Neural crest cell (in vitro differentiated cells): ENCODE measurements at regions not wholly inside any gene's neighbourhood (a gene's known extent, or its start where the extent isn't known, plus 50 kb on each side); places are given as distances from the start of the nearest gene placed in this dataset.

Source experiments
- DNase-seq: peaks from one replicate; pipeline ENCODE4 v3.0.0; 2021; ENCODE audit warnings: low read depth, mixed read lengths, low spot score
- H3K27ac Mint-ChIP-seq: one replicate; pipeline ENCODE4 v1.8.0; 2021; ENCODE audit warnings: mild to moderate bottlenecking, mixed read lengths; ENCODE audit not compliant: unreplicated experiment
- H3K27me3 Mint-ChIP-seq: 2 replicates; pipeline ENCODE4 v1.8.0; 2021; ENCODE audit warnings: low read depth, mild to moderate bottlenecking, mixed read lengths
- H3K36me3 Mint-ChIP-seq: 2 replicates; pipeline ENCODE4 v1.8.0; 2021; ENCODE audit warnings: low read depth, mild to moderate bottlenecking, mixed read lengths
- H3K4me1 Mint-ChIP-seq: 2 replicates; pipeline ENCODE4 v1.8.0; 2021; ENCODE audit warnings: mixed read lengths
- H3K4me3 Mint-ChIP-seq: one replicate; pipeline ENCODE4 v1.8.0; 2021; ENCODE audit warnings: mild to moderate bottlenecking, mixed read lengths
- H3K9me3 Mint-ChIP-seq: 2 replicates; pipeline ENCODE4 v1.8.0; 2021; ENCODE audit warnings: mixed read lengths
- CTCF ChIP-seq: fragments of 200-600 bp; sonication (generic); conservative IDR thresholded peaks from 2 replicates; pipeline ENCODE4 v1.5.0; 2021; ENCODE audit warnings: antibody characterized with exemption, mild to moderate bottlenecking

GRCh38 chr4:179123084-179123483 lies 1680.8 kb upstream of the AGA start:
- Mint-ChIP-seq H3K27ac (no peak overlapping the region), H3K36me3 (no peaks in the 10 kb centered on the region), H3K27me3 (no peaks in the 10 kb centered on the region), H3K4me3 (no peak overlapping the region), H3K4me1 (peaks cover 6% of the 10 kb centered on the region), H3K9me3 (no peaks in the 10 kb centered on the region)
- no peak for TF ChIP-seq CTCF
- no peak for DNase-seq

- no peak overlapping the region for H3K27ac Mint-ChIP-seq
- no peak for DNase-seq
- no peaks in the 10 kb centered on the region for H3K27me3 Mint-ChIP-seq
- no peaks in the 10 kb centered on the region for H3K36me3 Mint-ChIP-seq
- peaks cover 11% of the 10 kb centered on the region for H3K4me1 Mint-ChIP-seq
- no peak overlapping the region for H3K4me3 Mint-ChIP-seq
- TF ChIP-seq CTCF = no peak
- H3K9me3 Mint-ChIP-seq = no peaks in the 10 kb centered on the region
Observed at GRCh38 chr4:179124419-179124818, 1682.2 kb upstream of the AGA start.

- no peaks in the 10 kb centered on the region for H3K27me3 Mint-ChIP-seq
Observed at GRCh38 chr4:179124957-179125356, 1682.7 kb upstream of the AGA start.

GRCh38 chr4:179125870-179126269 lies 1683.6 kb upstream of the AGA start:
- TF ChIP-seq CTCF = no peak
- Mint-ChIP-seq H3K9me3 (no peaks in the 10 kb centered on the region), H3K4me1 (peaks cover 11% of the 10 kb centered on the region), H3K27me3 (no peaks in the 10 kb centered on the region), H3K36me3 (no peaks in the 10 kb centered on the region), H3K27ac (no peak overlapping the region), H3K4me3 (no peak overlapping the region)
- DNase-seq = no peak

More at GRCh38 chr4:179124957-179125356, 1682.7 kb upstream of the AGA start:
- H3K27ac Mint-ChIP-seq = no peak overlapping the region
- H3K4me1 Mint-ChIP-seq = peaks cover 11% of the 10 kb centered on the region
- no peaks in the 10 kb centered on the region for H3K9me3 Mint-ChIP-seq
- H3K36me3 Mint-ChIP-seq = no peaks in the 10 kb centered on the region
- no peak for TF ChIP-seq CTCF
- DNase-seq = no peak
- no peak overlapping the region for H3K4me3 Mint-ChIP-seq

- no peaks in the 10 kb centered on the region for H3K9me3 Mint-ChIP-seq
- no peak for TF ChIP-seq CTCF
- no peaks in the 10 kb centered on the region for H3K36me3 Mint-ChIP-seq
- DNase-seq = no peak
- no peak overlapping the region for H3K4me3 Mint-ChIP-seq
- peaks cover 11% of the 10 kb centered on the region for H3K4me1 Mint-ChIP-seq
- H3K27ac Mint-ChIP-seq = no peak overlapping the region
- no peaks in the 10 kb centered on the region for H3K27me3 Mint-ChIP-seq
Observed at GRCh38 chr4:179128299-179128698, 1686.1 kb upstream of the AGA start.

GRCh38 chr4:179130122-179130714 lies 1688.0 kb upstream of the AGA start:
- Mint-ChIP-seq H3K27me3 (no peaks in the 10 kb centered on the region), H3K27ac (no peak overlapping the region), H3K4me3 (no peak overlapping the region), H3K4me1 (peaks cover 7% of the 10 kb centered on the region), H3K36me3 (no peaks in the 10 kb centered on the region), H3K9me3 (no peaks in the 10 kb centered on the region)
- no peak for TF ChIP-seq CTCF
- no peak for DNase-seq
